Esophagus muscularis mucosa (tissue), 3 donors: ENCODE measurements at regions not wholly inside any gene's neighbourhood (a gene's known extent, or its start where the extent isn't known, plus 50 kb on each side); places are given as distances from the start of the nearest gene placed in this dataset.

Source experiments
- POLR2A ChIP-seq: fragments of 450-650 bp; IDR thresholded peaks from one replicate; pipeline ENCODE4 v1.6.1; 2017; ENCODE audit warnings: antibody characterized with exemption, moderate library complexity, mild to moderate bottlenecking, low read depth
- TF ChIP-seq, protein P1 (sequence below), 3 experiments: fragments of 200-600 bp in 2 of 3; fragments of 450-650 bp in 1 of 3; sonication (generic) in 2 of 3; IDR thresholded peaks; one replicate each; pipeline ENCODE4 v1.5.1; 2017 to 2019; ENCODE audit warnings: antibody characterized with exemption in 3 of 3, mild to moderate bottlenecking in 2 of 3, moderate library complexity in 1 of 3

DNA sequence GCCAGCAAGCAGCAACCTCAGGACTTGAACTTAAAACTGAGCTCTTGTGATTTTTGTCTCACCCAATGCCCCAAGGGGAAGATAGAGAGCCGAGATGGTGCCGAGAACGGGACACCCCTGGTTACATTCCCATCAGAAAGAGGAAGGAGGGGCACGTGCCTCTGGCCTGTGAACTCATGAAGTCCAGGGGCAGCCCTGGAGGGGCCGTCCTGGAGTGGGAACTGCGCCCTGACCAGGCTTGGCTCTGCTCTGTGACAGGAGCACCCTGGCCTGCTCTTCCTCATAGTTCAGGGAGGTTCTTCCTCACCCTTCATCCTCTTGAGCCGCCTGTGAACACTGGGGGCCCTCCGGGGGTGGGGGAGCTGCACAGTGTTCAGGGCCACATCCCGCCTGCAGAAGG, 130.3 kb upstream of the FOXF1 start:
- TF ChIP-seq, protein P1, sequence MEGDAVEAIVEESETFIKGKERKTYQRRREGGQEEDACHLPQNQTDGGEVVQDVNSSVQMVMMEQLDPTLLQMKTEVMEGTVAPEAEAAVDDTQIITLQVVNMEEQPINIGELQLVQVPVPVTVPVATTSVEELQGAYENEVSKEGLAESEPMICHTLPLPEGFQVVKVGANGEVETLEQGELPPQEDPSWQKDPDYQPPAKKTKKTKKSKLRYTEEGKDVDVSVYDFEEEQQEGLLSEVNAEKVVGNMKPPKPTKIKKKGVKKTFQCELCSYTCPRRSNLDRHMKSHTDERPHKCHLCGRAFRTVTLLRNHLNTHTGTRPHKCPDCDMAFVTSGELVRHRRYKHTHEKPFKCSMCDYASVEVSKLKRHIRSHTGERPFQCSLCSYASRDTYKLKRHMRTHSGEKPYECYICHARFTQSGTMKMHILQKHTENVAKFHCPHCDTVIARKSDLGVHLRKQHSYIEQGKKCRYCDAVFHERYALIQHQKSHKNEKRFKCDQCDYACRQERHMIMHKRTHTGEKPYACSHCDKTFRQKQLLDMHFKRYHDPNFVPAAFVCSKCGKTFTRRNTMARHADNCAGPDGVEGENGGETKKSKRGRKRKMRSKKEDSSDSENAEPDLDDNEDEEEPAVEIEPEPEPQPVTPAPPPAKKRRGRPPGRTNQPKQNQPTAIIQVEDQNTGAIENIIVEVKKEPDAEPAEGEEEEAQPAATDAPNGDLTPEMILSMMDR (IDR thresholded peaks at IDR 0.05): no peak
- no peak for TF ChIP-seq POLR2A
